Mucosa of descending colon (tissue), 3 donors: ENCODE measurements at regions not wholly inside any gene's neighbourhood (a gene's known extent, or its start where the extent isn't known, plus 50 kb on each side); places are given as distances from the start of the nearest gene placed in this dataset.
A peak's percentile ranks its signal among the peaks of the same experiment; 100 is the strongest.

Source experiments
- ATAC-seq: fragments of 200-7000 bp; cut with Tn5 transposase; one replicate; pipeline ENCODE4 v1.9.1; 2020; ENCODE audit warnings: mild to moderate bottlenecking, moderate library complexity
- DNase-seq, 3 donors: peaks; one replicate each; pipeline ENCODE4 v3.0.0-alpha.2; 2020
- H3K36me3 ChIP-seq: fragments of 200-600 bp; one replicate; pipeline ENCODE4 v1.8.0; 2021; ENCODE audit warnings: low read depth, mild to moderate bottlenecking
- H3K4me1 ChIP-seq: fragments of 200-600 bp; one replicate; pipeline ENCODE4 v1.8.0; 2021; ENCODE audit warnings: low read depth, mild to moderate bottlenecking
- H3K4me3 ChIP-seq: fragments of 200-600 bp; one replicate; pipeline ENCODE4 v1.8.0; 2021; ENCODE audit warnings: mild to moderate bottlenecking
- H3K9me3 ChIP-seq: fragments of 200-600 bp; one replicate; pipeline ENCODE4 v1.8.0; 2021; ENCODE audit warnings: mild to moderate bottlenecking
- intact Hi-C, 2 donors: fragments of 100-400 bp; cut with DNase I in 1 of 2; cut with micrococcal nuclease in 1 of 2; formaldehyde crosslinking; loops; one replicate each; pipeline versions ENCODE4 v1.11.0 to v1.11.1; 2022; cut with DNase I, micrococcal nuclease
- TF ChIP-seq, protein P1 (sequence below): fragments of 200-600 bp; IDR thresholded peaks from one replicate; pipeline ENCODE4 v1.8.0; 2022; ENCODE audit warnings: antibody characterized with exemption, mild to moderate bottlenecking
- donor health status: DM: no; HTN: no; CAD: no; lungs with moderate emphysema.
- donor health status: DM: no; HTN: no; CAD: no.
- donor health status: DM: no; HTN: yes; CAD: no.

DNA sequence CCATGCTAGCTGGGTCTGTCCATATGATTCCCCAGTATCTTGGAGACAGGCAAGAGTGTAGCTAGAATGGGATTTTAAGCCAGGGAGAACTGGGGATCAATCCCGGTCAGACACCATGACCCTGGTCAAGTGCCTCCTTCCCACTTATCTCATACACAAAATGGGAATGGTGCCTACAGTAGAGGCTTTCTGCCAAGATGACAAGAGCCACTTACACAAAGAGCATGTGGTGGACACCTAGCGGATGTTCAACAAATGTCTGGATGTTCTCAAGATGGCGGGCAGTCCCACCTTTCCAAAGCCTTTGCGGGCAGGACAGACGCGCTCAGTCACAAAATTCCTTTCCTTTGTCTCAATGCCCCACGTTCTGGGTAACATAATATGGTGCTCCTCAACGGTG, 57.3 kb downstream of the MAF start:
- intact Hi-C loops = no loop called here
- TF ChIP-seq, protein P1, sequence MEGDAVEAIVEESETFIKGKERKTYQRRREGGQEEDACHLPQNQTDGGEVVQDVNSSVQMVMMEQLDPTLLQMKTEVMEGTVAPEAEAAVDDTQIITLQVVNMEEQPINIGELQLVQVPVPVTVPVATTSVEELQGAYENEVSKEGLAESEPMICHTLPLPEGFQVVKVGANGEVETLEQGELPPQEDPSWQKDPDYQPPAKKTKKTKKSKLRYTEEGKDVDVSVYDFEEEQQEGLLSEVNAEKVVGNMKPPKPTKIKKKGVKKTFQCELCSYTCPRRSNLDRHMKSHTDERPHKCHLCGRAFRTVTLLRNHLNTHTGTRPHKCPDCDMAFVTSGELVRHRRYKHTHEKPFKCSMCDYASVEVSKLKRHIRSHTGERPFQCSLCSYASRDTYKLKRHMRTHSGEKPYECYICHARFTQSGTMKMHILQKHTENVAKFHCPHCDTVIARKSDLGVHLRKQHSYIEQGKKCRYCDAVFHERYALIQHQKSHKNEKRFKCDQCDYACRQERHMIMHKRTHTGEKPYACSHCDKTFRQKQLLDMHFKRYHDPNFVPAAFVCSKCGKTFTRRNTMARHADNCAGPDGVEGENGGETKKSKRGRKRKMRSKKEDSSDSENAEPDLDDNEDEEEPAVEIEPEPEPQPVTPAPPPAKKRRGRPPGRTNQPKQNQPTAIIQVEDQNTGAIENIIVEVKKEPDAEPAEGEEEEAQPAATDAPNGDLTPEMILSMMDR = no peak
- Histone ChIP-seq H3K4me1 (no peaks in the 10 kb centered on the region), H3K9me3 (no peaks in the 10 kb centered on the region), H3K4me3 (no peak overlapping the region), H3K36me3 (no peaks in the 10 kb centered on the region)
- ATAC-seq = no peak
- DNase-seq = no peak

DNA sequence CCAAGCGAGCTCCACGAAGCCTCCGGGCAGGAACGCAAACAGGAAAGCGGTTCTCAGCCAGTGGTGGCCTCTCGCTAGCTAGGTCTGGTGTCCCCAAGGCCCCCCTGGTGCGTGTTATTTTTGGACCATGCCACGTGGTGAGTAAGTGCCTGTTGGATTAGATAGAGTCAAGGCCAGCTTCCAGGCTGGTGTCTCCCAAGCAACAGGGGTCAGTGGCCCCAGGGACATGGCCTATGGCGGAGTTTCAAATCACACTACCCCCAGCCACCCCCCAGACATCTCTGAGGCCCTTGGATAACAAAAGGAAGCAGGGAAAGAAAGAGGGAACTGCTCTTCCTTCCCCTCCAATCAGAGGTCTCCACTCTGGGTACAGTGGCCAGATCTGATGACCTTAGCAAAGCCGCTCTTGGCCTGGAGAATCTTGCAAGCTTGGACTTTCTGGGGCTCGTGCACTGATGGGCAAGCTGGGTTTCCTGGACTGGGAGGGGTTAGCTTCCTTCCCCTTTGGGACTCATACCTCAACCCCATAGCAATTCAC, 58.2 kb downstream of the MAF start:
- H3K36me3 ChIP-seq = no peaks in the 10 kb centered on the region
- intact Hi-C loops = no loop called here
- no peaks in the 10 kb centered on the region for H3K4me1 ChIP-seq
- ATAC-seq (peak; percentile 45), DNase-seq (peak in 2 of 3 donors; percentile 24 to 29)
- no peaks in the 10 kb centered on the region for H3K9me3 ChIP-seq
- TF ChIP-seq, protein P1 = no peak
- H3K4me3 ChIP-seq = no peak overlapping the region

DNA sequence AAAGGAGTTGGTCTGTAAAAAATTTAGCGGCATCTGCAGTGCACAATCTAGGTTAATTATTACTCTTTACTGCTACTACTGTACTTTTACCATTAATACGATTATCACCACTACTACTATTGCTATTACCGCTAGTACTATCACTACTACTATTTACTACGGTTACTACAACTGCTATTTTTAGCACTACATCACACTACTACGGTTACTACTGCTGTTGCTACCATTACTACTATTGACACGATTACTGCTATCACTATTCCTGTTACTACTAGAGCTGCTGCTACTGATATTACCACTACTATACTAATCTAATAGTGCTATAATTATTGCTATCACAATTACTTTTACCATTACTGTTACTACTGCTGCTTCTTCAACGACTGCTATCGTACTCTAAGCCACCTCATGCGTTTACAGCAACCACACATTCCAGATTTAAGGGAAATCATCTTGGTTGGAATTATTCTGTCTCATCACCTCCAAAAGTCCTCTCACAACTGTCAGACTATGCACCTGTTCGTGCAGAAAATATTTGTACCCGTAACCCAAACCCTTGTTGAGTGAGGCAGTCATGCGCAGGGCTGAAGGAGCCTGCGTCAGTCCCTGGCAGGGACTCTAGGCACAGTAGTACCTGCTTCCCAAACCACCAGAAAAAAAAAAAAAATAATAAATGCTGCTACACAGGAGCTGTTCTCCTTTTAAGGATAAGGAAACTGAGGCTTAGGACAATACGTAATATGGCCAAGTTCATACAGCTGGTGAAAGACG, 59.5 kb downstream of the MAF start:
- H3K4me3 ChIP-seq = no peak overlapping the region
- ATAC-seq (no peak), DNase-seq (no peak)
- TF ChIP-seq, protein P1 = no peak
- H3K36me3 ChIP-seq = no peaks in the 10 kb centered on the region
- intact Hi-C loops = no loop called here
- no peaks in the 10 kb centered on the region for H3K9me3 ChIP-seq
- no peaks in the 10 kb centered on the region for H3K4me1 ChIP-seq

DNA sequence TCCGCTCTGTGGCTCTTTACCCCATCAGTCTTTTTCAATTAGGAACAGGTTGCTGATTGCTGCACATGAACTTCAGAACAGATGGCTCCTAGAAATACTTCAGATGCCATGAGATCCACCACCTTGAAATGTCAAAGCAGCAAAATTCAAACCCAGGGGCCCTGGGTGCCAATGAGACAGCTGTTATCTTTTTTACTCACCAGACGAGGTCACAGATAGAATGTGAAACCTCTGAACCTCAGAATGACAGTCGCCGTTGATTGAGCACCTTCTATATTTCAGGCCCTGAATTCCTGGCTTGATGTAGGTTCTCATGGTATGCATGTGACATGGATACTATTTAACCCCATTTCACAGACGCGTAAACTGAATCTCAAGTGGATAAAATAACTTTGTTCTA, 63.0 kb downstream of the MAF start:
- TF ChIP-seq, protein P1 = no peak
- DNase-seq (no peak), ATAC-seq (no peak)
- intact Hi-C loops = no loop called here
- no peak overlapping the region for H3K4me3 ChIP-seq
- no peaks in the 10 kb centered on the region for H3K4me1 ChIP-seq
- H3K9me3 ChIP-seq = no peaks in the 10 kb centered on the region
- H3K36me3 ChIP-seq = no peaks in the 10 kb centered on the region

DNA sequence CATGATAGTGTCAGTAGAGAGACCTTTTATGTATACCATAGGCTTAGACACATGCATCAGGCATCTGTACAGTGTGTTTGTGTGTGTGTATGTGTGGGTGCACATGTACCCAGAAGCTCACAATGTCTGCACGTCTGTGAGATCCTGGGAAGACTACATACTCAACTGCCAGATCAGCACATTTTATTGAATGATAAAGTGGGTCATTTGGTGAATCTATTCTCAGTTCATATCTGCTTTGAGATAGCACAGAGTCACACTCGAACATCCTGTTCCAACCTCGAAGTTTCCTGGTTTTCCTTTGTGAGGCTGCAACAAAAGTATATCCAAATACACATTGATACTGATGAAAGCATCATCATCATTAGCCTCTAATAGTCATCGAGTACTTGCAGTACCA, 63.6 kb downstream of the MAF start:
- no peaks in the 10 kb centered on the region for H3K36me3 ChIP-seq
- no peak for DNase-seq
- intact Hi-C loops = no loop called here
- no peaks in the 10 kb centered on the region for H3K4me1 ChIP-seq
- no peak overlapping the region for H3K4me3 ChIP-seq
- no peaks in the 10 kb centered on the region for H3K9me3 ChIP-seq
- TF ChIP-seq, protein P1 = no peak
- no peak for ATAC-seq
